ENCODE measurements at regions not wholly inside any gene's neighbourhood (a gene's known extent, or its start where the extent isn't known, plus 50 kb on each side); places are given as distances from the start of the nearest gene placed in this dataset.

- peak; percentile 65 for DNase-seq (ENCODE audit: low read depth)
- no peak for TF ChIP-seq CTCF (IDR thresholded peaks at IDR 0.05; ENCODE audit: insufficient read depth, low read depth, low read length, missing control alignments)
- H3K4me3 ChIP-seq (ENCODE audit: low read length), result no peak overlapping the region
Measured at GRCh38 chr19:29098863-29099481, 114.0 kb downstream of the UQCRFS1 start.

GRCh38 chr19:29098091-29098490 lies 114.9 kb downstream of the UQCRFS1 start:
- no peak overlapping the region for H3K4me3 ChIP-seq (ENCODE audit: low read length)
- no peak for DNase-seq (ENCODE audit: low read depth)
- TF ChIP-seq CTCF (IDR thresholded peaks at IDR 0.05; ENCODE audit: insufficient read depth, low read depth, low read length, missing control alignments), result no peak

DNA sequence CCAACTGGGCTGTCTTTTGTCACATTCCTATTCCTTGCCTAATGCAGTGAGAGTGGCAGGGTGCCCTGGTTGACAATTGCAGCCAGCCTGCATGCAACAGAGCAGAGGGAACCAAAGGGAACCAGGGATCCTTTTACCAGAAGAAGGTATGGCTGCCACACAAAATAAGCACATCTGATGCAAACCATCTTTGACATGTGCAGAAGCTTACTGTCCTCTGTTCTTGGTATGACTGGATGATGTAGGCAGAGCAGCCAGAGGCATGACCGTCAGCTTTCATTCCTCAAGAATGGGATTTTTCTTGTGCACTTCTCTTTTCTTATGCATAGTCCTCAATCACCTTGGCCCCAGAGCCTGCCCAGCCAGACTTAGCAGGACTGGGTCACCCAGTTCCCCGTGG lies 116.1 kb downstream of the UQCRFS1 start:
- TF ChIP-seq CTCF (IDR thresholded peaks at IDR 0.05; ENCODE audit: insufficient read depth, low read depth, low read length, missing control alignments), result no peak
- H3K4me3 ChIP-seq (ENCODE audit: low read length), result no peak overlapping the region
- no peak for DNase-seq (ENCODE audit: low read depth)

DNA sequence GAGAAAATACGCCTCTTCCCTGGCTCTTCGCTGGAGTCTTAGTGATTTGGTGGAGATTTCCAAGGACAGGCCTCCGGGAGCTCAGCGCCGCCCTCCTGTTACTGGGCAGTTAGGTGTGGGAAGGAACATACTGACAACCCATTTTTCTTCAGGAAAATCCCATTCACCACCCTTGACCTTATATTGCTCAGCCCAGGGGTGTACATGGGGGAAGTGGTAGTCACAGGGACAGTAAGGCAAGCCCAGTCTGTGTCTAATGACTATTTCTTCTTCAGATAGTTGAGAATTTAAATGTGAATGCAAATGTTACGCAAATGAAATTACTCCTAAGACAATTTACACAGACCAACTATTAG lies 119.4 kb downstream of the UQCRFS1 start:
- H3K4me3 ChIP-seq (ENCODE audit: low read length), result no peak overlapping the region
- no peak for TF ChIP-seq CTCF (IDR thresholded peaks at IDR 0.05; ENCODE audit: insufficient read depth, low read depth, low read length, missing control alignments)
- no peak for DNase-seq (ENCODE audit: low read depth)

DNA sequence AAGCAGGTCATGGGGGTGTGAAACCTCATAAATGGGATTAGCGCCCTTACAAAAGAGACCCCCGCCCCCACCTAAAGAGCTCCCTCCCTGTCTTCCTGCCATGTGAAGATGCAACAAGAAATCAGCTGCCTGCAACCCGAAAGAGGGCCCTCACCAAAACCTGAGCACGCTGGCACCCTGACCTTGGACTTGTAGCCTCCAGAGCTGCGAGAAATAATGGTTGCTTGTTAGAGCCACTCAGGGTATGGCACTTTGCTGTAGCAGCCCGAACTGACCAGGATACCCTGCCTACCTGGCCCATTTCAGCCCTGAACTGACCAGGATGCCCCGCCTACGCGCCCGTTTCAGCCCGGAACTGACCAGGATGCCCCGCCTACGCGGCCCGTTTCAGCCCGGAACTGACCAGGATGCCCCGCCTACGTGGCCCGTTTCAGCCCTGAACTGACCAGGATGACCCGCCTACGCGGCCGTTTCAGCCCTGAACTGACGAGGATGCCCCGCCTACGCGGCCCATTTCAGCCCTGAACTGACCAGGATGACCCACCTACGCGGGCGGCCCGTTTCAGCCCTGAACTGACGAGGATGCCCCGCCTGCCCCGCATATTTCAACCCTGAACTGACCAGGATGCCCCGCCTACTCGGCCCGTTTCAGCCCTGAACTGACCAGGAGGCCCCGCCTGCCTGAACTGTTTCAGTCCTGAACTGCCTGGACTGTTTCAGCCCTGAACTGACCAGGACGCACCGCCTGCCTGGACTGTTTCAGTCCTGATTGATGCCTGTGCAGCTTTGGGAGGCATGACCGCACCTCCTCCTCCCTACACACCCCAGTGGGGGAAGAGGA lies 120.0 kb downstream of the UQCRFS1 start:
- no peak for TF ChIP-seq CTCF (IDR thresholded peaks at IDR 0.05; ENCODE audit: insufficient read depth, low read depth, low read length, missing control alignments)
- no peak overlapping the region for H3K4me3 ChIP-seq (ENCODE audit: low read length)

DNA sequence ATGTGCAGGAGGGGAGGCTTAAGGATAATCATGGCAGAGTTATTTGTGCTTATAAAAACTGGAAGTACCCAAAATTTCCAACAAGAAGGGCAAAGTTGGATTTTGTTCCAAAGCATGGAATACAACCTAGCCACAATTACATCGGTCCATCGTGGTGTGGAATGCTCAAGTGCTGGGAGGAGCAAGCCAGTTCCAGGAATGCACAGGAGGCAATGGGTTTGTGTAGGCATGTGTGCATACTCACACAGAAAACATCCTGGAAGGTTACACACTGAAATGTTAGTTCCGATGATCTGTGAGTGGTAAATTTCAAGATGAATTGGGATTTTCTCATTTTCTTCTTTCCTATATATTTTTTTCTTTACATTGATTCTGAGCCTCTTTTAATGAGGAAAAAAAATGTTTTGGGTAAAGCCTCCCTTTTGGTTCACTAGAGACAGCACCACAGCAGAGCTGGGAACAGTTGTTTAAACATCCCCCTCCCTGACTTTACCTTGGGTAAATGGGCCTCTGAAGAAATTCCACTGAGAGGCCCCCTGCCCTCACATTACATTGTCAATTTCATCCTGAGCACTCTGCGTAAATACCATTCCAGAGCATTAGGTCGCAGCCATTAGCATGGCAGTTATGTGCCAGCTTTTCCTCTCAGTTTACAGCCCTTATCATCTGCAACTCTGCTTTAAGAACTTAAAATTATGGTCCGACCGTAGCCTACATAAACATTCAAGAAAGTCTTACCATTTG lies 122.0 kb downstream of the UQCRFS1 start:
- no peak for DNase-seq (ENCODE audit: low read depth)
- no peak overlapping the region for H3K4me3 ChIP-seq (ENCODE audit: low read length)
- no peak for TF ChIP-seq CTCF (IDR thresholded peaks at IDR 0.05; ENCODE audit: insufficient read depth, low read depth, low read length, missing control alignments)

More for the DNA sequence above, 120.0 kb downstream of the UQCRFS1 start:
- DNase-seq (ENCODE audit: low read depth), result no peak

Measured in epithelial cell of esophagus (primary cell).